GM23338 (cell line): ENCODE measurements at regions not wholly inside any gene's neighbourhood (a gene's known extent, or its start where the extent isn't known, plus 50 kb on each side); places are given as distances from the start of the nearest gene placed in this dataset.

Source experiments
- ATAC-seq: fragments of 200-7000 bp; cut with Tn5 transposase; 3 replicates; pipeline ENCODE4 v1.9.1; 2020
- DNase-seq: peaks from one replicate; pipeline ENCODE4 v3.0.0-alpha.2; 2015; ENCODE audit warnings: low spot score
- H2AFZ ChIP-seq: fragments of 200-600 bp; sonication (generic); 2 replicates; pipeline ENCODE4 v1.8.0; 2016; ENCODE audit warnings: antibody characterized with exemption, mild to moderate bottlenecking, moderate library complexity
- H3F3A ChIP-seq: fragments of 200-600 bp; sonication (generic); replicated peaks from 2 replicates; pipeline ENCODE4 v1.8.0; 2017; ENCODE audit warnings: antibody characterized with exemption, mixed run types, low read depth
- H3K27ac ChIP-seq: fragments of 200-600 bp; sonication (generic); 2 replicates; pipeline ENCODE4 v1.6.1; 2016; ENCODE audit warnings: low read depth
- H3K27me3 ChIP-seq: fragments of 200-600 bp; sonication (generic); 2 replicates; pipeline ENCODE4 v1.8.0; 2016; ENCODE audit warnings: mild to moderate bottlenecking, mixed run types, moderate library complexity; ENCODE audit not compliant: insufficient read depth
- H3K36me3 ChIP-seq: fragments of 200-600 bp; sonication (generic); 2 replicates; pipeline ENCODE4 v1.8.0; 2016; ENCODE audit warnings: mild to moderate bottlenecking; ENCODE audit not compliant: insufficient read depth
- H3K4me1 ChIP-seq: fragments of 200-600 bp; sonication (generic); 2 replicates; pipeline ENCODE4 v1.8.0; 2016; ENCODE audit warnings: mild to moderate bottlenecking, moderate library complexity; ENCODE audit not compliant: insufficient read depth
- H3K4me2 ChIP-seq: fragments of 200-600 bp; sonication (generic); 2 replicates; pipeline ENCODE4 v1.7.1; 2017; ENCODE audit warnings: mixed run types
- H3K4me3 ChIP-seq: fragments of 200-600 bp; sonication (generic); 2 replicates; pipeline ENCODE4 v1.6.1; 2016; ENCODE audit warnings: mixed run types
- H3K79me2 ChIP-seq: fragments of 200-600 bp; sonication (generic); replicated peaks from 2 replicates; pipeline ENCODE4 v1.8.0; 2017; ENCODE audit warnings: mild to moderate bottlenecking; ENCODE audit not compliant: insufficient read depth
- H3K9me2 ChIP-seq: fragments of 200-600 bp; sonication (generic); 2 replicates; pipeline ENCODE4 v1.8.0; 2017; ENCODE audit not compliant: insufficient read depth
- H4K20me1 ChIP-seq: fragments of 200-600 bp; sonication (generic); replicated peaks from 2 replicates; pipeline ENCODE4 v1.8.0; 2017; ENCODE audit warnings: mild to moderate bottlenecking; ENCODE audit not compliant: insufficient read depth
- H3K27ac Mint-ChIP-seq: 2 replicates; pipeline ENCODE4 v1.8.0; 2020; ENCODE audit warnings: inconsistent platforms, mild to moderate bottlenecking, moderate library complexity, mixed read lengths
- H3K27me3 Mint-ChIP-seq: 3 replicates; pipeline ENCODE4 v1.8.0; 2022; ENCODE audit warnings: low read depth, mild to moderate bottlenecking, moderate library complexity, mixed read lengths, inconsistent platforms; ENCODE audit not compliant: insufficient read depth, poor library complexity
- H3K36me3 Mint-ChIP-seq: 3 replicates; pipeline ENCODE4 v1.8.0; 2021; ENCODE audit warnings: low read depth, mild to moderate bottlenecking, inconsistent platforms, moderate library complexity, mixed read lengths
- H3K4me1 Mint-ChIP-seq: 3 replicates; pipeline ENCODE4 v1.8.0; 2020; ENCODE audit warnings: mild to moderate bottlenecking, inconsistent platforms, mixed read lengths
- H3K4me3 Mint-ChIP-seq: 3 replicates; pipeline ENCODE4 v1.8.0; 2021; ENCODE audit warnings: moderate library complexity, mild to moderate bottlenecking, inconsistent platforms, mixed read lengths
- H3K9me3 Mint-ChIP-seq: 3 replicates; pipeline ENCODE4 v1.8.0; 2020; ENCODE audit warnings: moderate library complexity, mild to moderate bottlenecking, inconsistent platforms, mixed read lengths
- CREB1 ChIP-seq: fragments of 250-450 bp; sonication (Bioruptor Pico); IDR thresholded peaks from 2 replicates; pipeline ENCODE4 v1.5.0; 2020; ENCODE audit warnings: low read depth, mild to moderate bottlenecking, moderate library complexity
- CTCF ChIP-seq, 2 experiments: fragments of 200-600 bp in 1 of 2; sonication (generic) in 1 of 2; conservative IDR thresholded peaks; 2 replicates each; pipeline versions ENCODE4 v1.5.1 to v1.6.1; 2016 to 2017; ENCODE audit warnings: antibody characterized with exemption in 2 of 2, low read depth in 2 of 2, mild to moderate bottlenecking in 2 of 2, moderate library complexity in 1 of 2
- NANOG ChIP-seq: IDR thresholded peaks from 2 replicates; pipeline ENCODE4 v1.6.1; 2016; ENCODE audit warnings: antibody characterized with exemption, borderline replicate concordance
- POLR2AphosphoS5 ChIP-seq: IDR thresholded peaks from 2 replicates; pipeline ENCODE4 v1.6.1; 2016; ENCODE audit warnings: antibody characterized with exemption, low read depth
- STAT1 ChIP-seq: IDR thresholded peaks from one replicate; pipeline ENCODE4 v1.6.1; 2016; ENCODE audit warnings: antibody characterized with exemption; ENCODE audit not compliant: unreplicated experiment
- ZNF114 ChIP-seq: fragments of 250-450 bp; sonication (Bioruptor Pico); IDR thresholded peaks from 2 replicates; pipeline ENCODE4 v1.5.0; 2020; ENCODE audit warnings: mild to moderate bottlenecking, moderate library complexity
- ZNF462 ChIP-seq: fragments of 250-450 bp; sonication (Bioruptor Pico); IDR thresholded peaks from 2 replicates; pipeline ENCODE4 v1.5.0; 2020; ENCODE audit warnings: mild to moderate bottlenecking, moderate library complexity

GRCh38 chr7:25308906-25309705, 80.8 kb upstream of the NPVF start (continued):
- TF ChIP-seq ZNF462 (no peak), CREB1 (CRISPR knock-in tag) (no peak), NANOG (no peak)

GRCh38 chr7:25310896-25311295, 82.6 kb upstream of the NPVF start:
- Mint-ChIP-seq H3K27ac (no peak overlapping the region), H3K9me3 (no peaks in the 10 kb centered on the region), H3K27me3 (no peaks in the 10 kb centered on the region), H3K4me1 (peaks cover 15% of the 10 kb centered on the region; the same call in 2 of the 3 replicates), H3K4me3 (no peak overlapping the region), H3K36me3 (no peaks in the 10 kb centered on the region)
- no peaks in the 10 kb centered on the region for H3K36me3 ChIP-seq
- peaks cover 20% of the 10 kb centered on the region for H3K9me2 ChIP-seq
- H3K27ac ChIP-seq, result no peak overlapping the region
- H3K4me1 ChIP-seq, result no peaks in the 10 kb centered on the region; the same call in 1 of the 2 replicates
- H3F3A ChIP-seq, result no peaks in the 10 kb centered on the region
- no peaks in the 10 kb centered on the region for H4K20me1 ChIP-seq
- no peak for DNase-seq
- H3K79me2 ChIP-seq, result no peaks in the 10 kb centered on the region
- no peak for ATAC-seq
- H3K27me3 ChIP-seq, result no peaks in the 10 kb centered on the region
- H2AFZ ChIP-seq, result no peak overlapping the region
- H3K4me3 ChIP-seq, result no peak overlapping the region
- no peak overlapping the region for H3K4me2 ChIP-seq
- TF ChIP-seq STAT1 (no peak), ZNF114 (CRISPR knock-in tag) (no peak), ZNF462 (no peak), POLR2AphosphoS5 (no peak), NANOG (no peak), CTCF (conservative IDR thresholded peaks at IDR 0.05; ENCODE audit: low read depth in 2 of 2) (no peak)
